ENCODE measurements at regions not wholly inside any gene's neighbourhood (a gene's known extent, or its start where the extent isn't known, plus 50 kb on each side); places are given as distances from the start of the nearest gene placed in this dataset.

DNA sequence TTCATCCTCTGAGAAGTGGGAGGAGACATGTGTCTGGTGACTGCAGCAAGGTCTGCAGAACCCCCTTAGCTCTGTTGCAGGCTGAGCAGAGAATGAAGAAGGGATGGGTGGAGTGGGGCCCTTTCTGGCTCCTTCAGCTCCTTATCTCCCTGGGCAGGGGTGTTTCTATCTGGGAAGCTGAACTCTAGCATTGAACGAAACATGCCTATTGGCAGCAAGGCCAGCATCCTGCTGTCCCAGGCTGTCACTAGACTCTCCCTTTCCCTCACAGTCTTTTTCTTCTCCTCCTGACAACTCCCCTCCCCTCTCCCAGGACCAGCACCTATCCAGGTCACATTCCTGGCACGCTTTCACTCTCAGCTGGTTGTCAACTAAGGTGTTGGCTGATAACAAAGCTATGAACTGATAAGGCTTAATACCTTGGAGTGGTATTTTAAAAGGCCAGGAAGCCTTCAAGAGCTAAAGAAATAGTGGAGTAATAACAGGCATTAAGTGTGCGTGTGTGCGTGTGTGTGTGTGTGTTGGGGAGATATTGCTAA lies 128.8 kb upstream of the FZD8 start:
- Histone ChIP-seq H3K36me3 (ENCODE audit: insufficient read depth, low read length) (no peaks in the 10 kb centered on the region), H3K9me3 (ENCODE audit: control insufficient read depth, insufficient read depth, low read length) (no peaks in the 10 kb centered on the region), H3K4me1 (ENCODE audit: insufficient read depth, low read length) (no peaks in the 10 kb centered on the region), H3K9ac (ENCODE audit: low read depth, low read length) (no peak overlapping the region)

GRCh38 chr10:35769795-35770194 lies 127.7 kb upstream of the FZD8 start:
- Histone ChIP-seq H3K9ac (ENCODE audit: low read depth, low read length) (no peak overlapping the region), H3K36me3 (ENCODE audit: insufficient read depth, low read length) (no peaks in the 10 kb centered on the region), H3K9me3 (ENCODE audit: control insufficient read depth, insufficient read depth, low read length) (no peaks in the 10 kb centered on the region), H3K4me1 (ENCODE audit: insufficient read depth, low read length) (peaks cover 7% of the 10 kb centered on the region; the same call in 1 of the 2 replicates)

GRCh38 chr10:35768731-35769130 lies 126.6 kb upstream of the FZD8 start:
- H3K9me3 ChIP-seq (ENCODE audit: control insufficient read depth, insufficient read depth, low read length) = no peaks in the 10 kb centered on the region
- no peak overlapping the region for H3K9ac ChIP-seq (ENCODE audit: low read depth, low read length)
- H3K36me3 ChIP-seq (ENCODE audit: insufficient read depth, low read length) = no peaks in the 10 kb centered on the region
- H3K4me1 ChIP-seq (ENCODE audit: insufficient read depth, low read length) = peaks cover 7% of the 10 kb centered on the region; the same call in 1 of the 2 replicates

DNA sequence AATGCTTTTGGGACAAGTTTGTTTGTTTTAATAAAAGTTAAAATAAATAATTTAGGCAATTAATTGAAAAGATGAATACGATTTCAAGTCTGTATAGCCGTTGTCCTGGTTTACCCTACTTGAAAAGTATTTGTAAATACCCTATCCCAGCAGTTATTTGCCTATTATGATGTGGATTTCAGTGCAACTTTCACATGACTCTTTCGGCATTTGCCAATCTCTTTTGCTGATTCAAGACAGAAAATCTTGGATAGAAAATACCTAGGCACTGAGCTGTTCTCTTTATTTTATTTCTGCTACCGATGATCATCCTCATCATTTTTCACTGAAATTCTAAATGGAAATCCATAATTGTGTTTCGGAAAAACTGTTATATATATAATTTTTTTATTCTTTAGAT lies 125.9 kb upstream of the FZD8 start:
- no peak overlapping the region for H3K9ac ChIP-seq (ENCODE audit: low read depth, low read length)
- H3K36me3 ChIP-seq (ENCODE audit: insufficient read depth, low read length) = no peaks in the 10 kb centered on the region
- H3K9me3 ChIP-seq (ENCODE audit: control insufficient read depth, insufficient read depth, low read length) = no peaks in the 10 kb centered on the region
- peaks cover 7% of the 10 kb centered on the region; the same call in 1 of the 2 replicates for H3K4me1 ChIP-seq (ENCODE audit: insufficient read depth, low read length)

DNA sequence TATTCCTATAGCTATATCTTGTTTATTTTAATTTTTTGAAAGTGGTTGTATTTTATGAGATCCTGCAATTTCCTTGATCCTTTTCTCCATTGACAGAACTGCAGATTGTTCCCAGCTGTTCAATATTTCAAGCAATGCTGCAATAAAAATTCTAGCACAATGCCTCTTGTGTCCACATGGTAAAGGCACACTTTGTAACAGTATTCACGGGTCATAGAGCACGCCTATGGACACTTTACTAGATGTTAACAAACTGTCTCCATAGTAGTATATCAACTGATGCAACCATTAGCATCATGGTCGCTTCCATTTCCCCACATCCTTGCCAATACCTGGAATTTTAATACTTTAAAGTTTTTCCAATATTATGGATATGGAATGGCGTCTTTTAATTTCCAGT lies 123.9 kb upstream of the FZD8 start:
- no peaks in the 10 kb centered on the region for H3K9me3 ChIP-seq (ENCODE audit: control insufficient read depth, insufficient read depth, low read length)
- no peak overlapping the region for H3K9ac ChIP-seq (ENCODE audit: low read depth, low read length)
- no peaks in the 10 kb centered on the region for H3K36me3 ChIP-seq (ENCODE audit: insufficient read depth, low read length)
- H3K4me1 ChIP-seq (ENCODE audit: insufficient read depth, low read length) = peaks cover 7% of the 10 kb centered on the region; the same call in 1 of the 2 replicates

- Histone ChIP-seq H3K9me3 (ENCODE audit: control insufficient read depth, insufficient read depth, low read length) (no peaks in the 10 kb centered on the region), H3K4me1 (ENCODE audit: insufficient read depth, low read length) (peaks cover 7% of the 10 kb centered on the region; the same call in 1 of the 2 replicates), H3K36me3 (ENCODE audit: insufficient read depth, low read length) (no peaks in the 10 kb centered on the region), H3K9ac (ENCODE audit: low read depth, low read length) (no peak overlapping the region; the same call in 1 of the 2 replicates)
Measured at GRCh38 chr10:35765066-35765527, 123.0 kb upstream of the FZD8 start.

- no peaks in the 10 kb centered on the region for H3K36me3 ChIP-seq (ENCODE audit: insufficient read depth, low read length)
Measured at GRCh38 chr10:35762311-35763030, 120.4 kb upstream of the FZD8 start.

DNA sequence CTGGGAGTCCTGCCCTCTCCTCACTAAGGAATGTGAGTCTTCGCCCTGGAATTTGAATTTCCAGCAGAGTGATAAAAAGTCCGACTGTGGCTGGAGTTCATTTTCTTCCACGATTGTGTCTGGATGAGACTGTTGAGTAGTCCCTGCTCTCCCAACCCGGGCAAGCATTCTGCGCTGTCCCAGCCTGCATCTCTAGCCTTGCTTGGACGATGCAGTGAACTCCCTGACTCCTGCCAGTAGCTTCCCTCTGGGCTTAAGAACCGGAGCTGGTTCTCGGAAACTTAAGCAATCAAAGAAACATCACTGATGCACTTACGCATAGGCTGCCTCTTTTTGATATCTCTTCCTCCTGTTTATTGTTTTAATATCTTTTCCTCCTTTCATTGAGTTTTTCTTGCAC lies 116.0 kb upstream of the FZD8 start:
- Histone ChIP-seq H3K9me3 (ENCODE audit: control insufficient read depth, insufficient read depth, low read length) (no peaks in the 10 kb centered on the region), H3K36me3 (ENCODE audit: insufficient read depth, low read length) (no peaks in the 10 kb centered on the region), H3K4me1 (ENCODE audit: insufficient read depth, low read length) (peaks cover 7% of the 10 kb centered on the region; the same call in 1 of the 2 replicates), H3K9ac (ENCODE audit: low read depth, low read length) (no peak overlapping the region)

More at GRCh38 chr10:35762311-35763030, 120.4 kb upstream of the FZD8 start:
- Histone ChIP-seq H3K4me1 (ENCODE audit: insufficient read depth, low read length) (peaks cover 7% of the 10 kb centered on the region; the same call in 1 of the 2 replicates), H3K9ac (ENCODE audit: low read depth, low read length) (no peak overlapping the region), H3K9me3 (ENCODE audit: control insufficient read depth, insufficient read depth, low read length) (no peaks in the 10 kb centered on the region)

DNA sequence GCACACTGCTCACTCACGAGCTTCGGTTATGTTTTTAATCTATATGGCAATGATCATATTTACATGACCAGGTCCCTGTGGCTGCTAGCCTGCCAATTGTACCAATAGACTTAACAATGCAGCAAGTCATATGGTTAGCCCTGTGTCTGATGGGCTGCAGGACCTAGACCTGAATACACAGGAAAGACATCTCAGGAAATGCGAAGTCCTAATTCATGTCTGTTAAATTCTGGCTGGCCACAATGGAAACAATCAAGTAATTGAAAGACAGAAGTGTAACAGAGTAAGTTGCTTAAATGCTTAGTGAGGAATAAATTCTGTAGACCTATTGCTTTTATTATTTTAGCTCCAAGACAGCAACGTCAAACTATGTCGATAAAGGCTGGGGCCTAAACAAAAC lies 112.4 kb upstream of the FZD8 start:
- Histone ChIP-seq H3K9me3 (ENCODE audit: control insufficient read depth, insufficient read depth, low read length) (no peaks in the 10 kb centered on the region), H3K36me3 (ENCODE audit: insufficient read depth, low read length) (no peaks in the 10 kb centered on the region), H3K4me1 (ENCODE audit: insufficient read depth, low read length) (peaks cover 7% of the 10 kb centered on the region; the same call in 1 of the 2 replicates)

GRCh38 chr10:35752469-35753461 lies 110.7 kb upstream of the FZD8 start:
- Histone ChIP-seq H3K4me1 (ENCODE audit: insufficient read depth, low read length) (peaks cover 7% of the 10 kb centered on the region; the same call in 1 of the 2 replicates), H3K9me3 (ENCODE audit: control insufficient read depth, insufficient read depth, low read length) (no peaks in the 10 kb centered on the region), H3K36me3 (ENCODE audit: insufficient read depth, low read length) (no peaks in the 10 kb centered on the region), H3K9ac (ENCODE audit: low read depth, low read length) (no peak overlapping the region)

More for the DNA sequence above, 112.4 kb upstream of the FZD8 start:
- H3K9ac ChIP-seq (ENCODE audit: low read depth, low read length) = no peak overlapping the region

- Histone ChIP-seq H3K9ac (ENCODE audit: low read depth, low read length) (no peak overlapping the region), H3K36me3 (ENCODE audit: insufficient read depth, low read length) (no peaks in the 10 kb centered on the region), H3K9me3 (ENCODE audit: control insufficient read depth, insufficient read depth, low read length) (no peaks in the 10 kb centered on the region), H3K4me1 (ENCODE audit: insufficient read depth, low read length) (peaks cover 7% of the 10 kb centered on the region; the same call in 1 of the 2 replicates)
Measured at GRCh38 chr10:35751347-35751746, 109.3 kb upstream of the FZD8 start.

DNA sequence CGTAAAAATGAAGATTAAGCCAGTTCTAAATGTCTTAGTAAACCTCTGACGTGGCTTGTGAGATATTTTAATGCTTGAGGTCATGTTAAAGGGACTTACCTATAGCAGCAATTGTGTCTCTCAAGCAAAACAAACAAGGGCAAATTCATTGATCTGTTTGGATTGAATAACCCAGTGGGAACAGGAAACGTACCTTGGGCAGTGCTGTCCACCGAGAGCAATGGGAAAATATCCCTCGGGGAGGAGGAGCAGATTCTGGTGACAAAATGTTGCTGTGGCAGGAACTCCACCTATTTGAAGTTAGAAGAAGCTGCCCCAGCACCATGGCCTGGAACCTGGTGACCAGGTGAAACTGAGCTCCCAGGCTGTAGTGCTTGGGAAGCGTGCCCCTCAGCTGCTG lies 107.1 kb upstream of the FZD8 start:
- Histone ChIP-seq H3K9ac (ENCODE audit: low read depth, low read length) (no peak overlapping the region), H3K9me3 (ENCODE audit: control insufficient read depth, insufficient read depth, low read length) (no peaks in the 10 kb centered on the region), H3K4me1 (ENCODE audit: insufficient read depth, low read length) (no peaks in the 10 kb centered on the region), H3K36me3 (ENCODE audit: insufficient read depth, low read length) (no peaks in the 10 kb centered on the region)

GRCh38 chr10:35745617-35746403 lies 103.7 kb upstream of the FZD8 start:
- Histone ChIP-seq H3K9ac (ENCODE audit: low read depth, low read length) (no peak overlapping the region), H3K36me3 (ENCODE audit: insufficient read depth, low read length) (no peaks in the 10 kb centered on the region)

More at GRCh38 chr10:35745617-35746403, 103.7 kb upstream of the FZD8 start:
- Histone ChIP-seq H3K4me1 (ENCODE audit: insufficient read depth, low read length) (no peaks in the 10 kb centered on the region), H3K9me3 (ENCODE audit: control insufficient read depth, insufficient read depth, low read length) (no peaks in the 10 kb centered on the region)
